Mammary epithelial cell (primary cell): ENCODE measurements at regions not wholly inside any gene's neighbourhood (a gene's known extent, or its start where the extent isn't known, plus 50 kb on each side); places are given as distances from the start of the nearest gene placed in this dataset.

Experiments
- EZH2 ChIP-seq: IDR thresholded peaks from 2 replicates; pipeline ENCODE4 v1.6.1; 2012; ENCODE audit warnings: low read length, inconsistent platforms, borderline replicate concordance
- TF ChIP-seq, protein P1 (sequence below), 2 donors: IDR thresholded peaks in 1 of 2; conservative IDR thresholded peaks in 1 of 2; 2 replicates each; pipeline ENCODE4 v1.5.1; 2011 to 2012; ENCODE audit warnings: inconsistent platforms in 2 of 2, low read length in 2 of 2, mild to moderate bottlenecking in 2 of 2, control low read depth in 1 of 2, low read depth in 1 of 2; ENCODE audit not compliant: insufficient read depth in 1 of 2; ENCODE audit errors: extremely low read depth in 1 of 2

- TF ChIP-seq, protein P1, sequence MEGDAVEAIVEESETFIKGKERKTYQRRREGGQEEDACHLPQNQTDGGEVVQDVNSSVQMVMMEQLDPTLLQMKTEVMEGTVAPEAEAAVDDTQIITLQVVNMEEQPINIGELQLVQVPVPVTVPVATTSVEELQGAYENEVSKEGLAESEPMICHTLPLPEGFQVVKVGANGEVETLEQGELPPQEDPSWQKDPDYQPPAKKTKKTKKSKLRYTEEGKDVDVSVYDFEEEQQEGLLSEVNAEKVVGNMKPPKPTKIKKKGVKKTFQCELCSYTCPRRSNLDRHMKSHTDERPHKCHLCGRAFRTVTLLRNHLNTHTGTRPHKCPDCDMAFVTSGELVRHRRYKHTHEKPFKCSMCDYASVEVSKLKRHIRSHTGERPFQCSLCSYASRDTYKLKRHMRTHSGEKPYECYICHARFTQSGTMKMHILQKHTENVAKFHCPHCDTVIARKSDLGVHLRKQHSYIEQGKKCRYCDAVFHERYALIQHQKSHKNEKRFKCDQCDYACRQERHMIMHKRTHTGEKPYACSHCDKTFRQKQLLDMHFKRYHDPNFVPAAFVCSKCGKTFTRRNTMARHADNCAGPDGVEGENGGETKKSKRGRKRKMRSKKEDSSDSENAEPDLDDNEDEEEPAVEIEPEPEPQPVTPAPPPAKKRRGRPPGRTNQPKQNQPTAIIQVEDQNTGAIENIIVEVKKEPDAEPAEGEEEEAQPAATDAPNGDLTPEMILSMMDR (conservative IDR thresholded peaks at IDR 0.05 in 1 of 2, IDR thresholded peaks at IDR 0.05 in 1 of 2; ENCODE audit: extremely low read depth in 1 of 2, insufficient read depth in 1 of 2, low read depth in 1 of 2, low read length in 2 of 2), result no peak
- TF ChIP-seq EZH2, result no peak
These were observed 167.2 kb upstream of the KLF12 start for GRCh38 chr13:74301258-74301935.
